Fibroblast of skin of scalp (primary cell): ENCODE measurements at regions not wholly inside any gene's neighbourhood (a gene's known extent, or its start where the extent isn't known, plus 50 kb on each side); places are given as distances from the start of the nearest gene placed in this dataset.

ENCODE experiments used
- DNase-seq: peaks from one replicate; pipeline ENCODE4 v3.0.0-alpha.2; 2013

- peak; percentile 50 for DNase-seq
Observed at GRCh38 chr4:144903953-144904711, 193.9 kb downstream of the ANAPC10 start.

DNA sequence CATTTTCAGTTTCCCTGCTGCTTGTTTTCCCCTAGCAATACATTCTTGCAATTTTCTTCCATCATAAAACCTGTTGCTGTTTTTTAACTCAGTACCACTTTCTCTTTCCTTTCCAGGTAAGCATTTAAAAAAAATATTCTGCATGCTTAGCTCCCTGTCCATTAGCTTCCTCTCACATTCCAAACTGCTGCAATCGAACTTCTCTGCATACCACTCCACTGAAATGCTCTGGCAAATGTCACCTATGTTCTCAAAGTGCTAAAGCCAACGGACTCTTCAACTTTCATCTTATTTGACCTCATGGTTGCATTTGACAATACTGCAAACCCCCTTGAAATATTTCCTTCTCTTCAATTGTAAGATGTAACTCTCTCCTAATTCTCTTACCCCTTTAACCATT lies 192.7 kb downstream of the ANAPC10 start:
- no peak for DNase-seq

DNA sequence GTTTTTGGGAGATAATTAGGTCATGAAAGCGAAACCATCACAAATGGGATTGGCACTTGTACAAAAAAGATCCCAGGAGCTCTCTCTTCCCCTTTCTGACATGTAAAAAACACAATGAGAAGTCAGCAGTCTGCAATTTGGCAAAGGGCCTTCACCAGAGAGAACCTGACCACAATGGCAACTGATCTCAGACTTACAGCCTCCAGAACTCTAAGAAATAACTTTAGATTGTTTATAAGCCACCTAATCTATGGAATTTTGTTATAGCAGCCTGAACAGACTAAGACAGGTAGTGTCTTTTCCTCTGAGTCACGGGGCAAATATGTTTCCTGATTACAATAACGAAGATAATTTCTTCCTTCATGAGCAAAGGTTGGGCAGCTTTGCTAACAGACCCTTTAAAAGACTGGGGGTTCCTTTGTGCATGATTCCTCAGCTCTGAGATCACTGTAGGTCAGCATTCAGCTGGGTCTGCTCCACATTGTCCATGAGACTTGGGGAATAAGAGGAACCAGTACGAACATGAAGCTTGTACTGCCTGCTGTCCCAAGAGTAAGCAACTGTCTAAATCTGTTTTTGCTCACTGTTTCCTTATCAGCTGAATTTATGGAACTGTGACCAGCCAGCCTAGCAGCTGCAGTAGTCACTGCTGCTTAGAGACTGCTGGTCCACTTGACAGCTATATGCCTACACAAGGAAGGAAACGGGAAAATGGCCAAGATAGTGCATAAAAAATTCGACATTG lies 191.6 kb downstream of the ANAPC10 start:
- DNase-seq: peak; percentile 15

DNA sequence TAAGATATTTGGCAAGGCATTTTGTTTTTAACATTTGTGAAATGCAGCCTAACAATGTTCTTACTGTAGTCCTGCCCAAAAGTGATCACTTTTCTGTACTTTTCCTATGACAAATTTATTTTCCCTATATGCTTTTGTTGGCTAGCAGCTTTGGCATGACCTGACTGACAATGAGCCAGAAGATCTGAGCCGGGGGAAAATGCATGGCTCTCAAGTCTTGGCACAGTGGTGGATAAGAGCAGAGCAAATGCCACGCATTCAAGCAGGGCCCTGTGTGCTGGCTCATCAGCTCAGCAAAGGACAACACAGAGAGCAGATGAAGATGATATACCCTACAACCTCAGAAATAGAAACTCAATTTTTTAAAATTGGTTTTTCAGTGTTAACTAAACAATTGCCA lies 187.3 kb downstream of the ANAPC10 start:
- no peak for DNase-seq
